ENCODE measurements at regions not wholly inside any gene's neighbourhood (a gene's known extent, or its start where the extent isn't known, plus 50 kb on each side); places are given as distances from the start of the nearest gene placed in this dataset.

DNA sequence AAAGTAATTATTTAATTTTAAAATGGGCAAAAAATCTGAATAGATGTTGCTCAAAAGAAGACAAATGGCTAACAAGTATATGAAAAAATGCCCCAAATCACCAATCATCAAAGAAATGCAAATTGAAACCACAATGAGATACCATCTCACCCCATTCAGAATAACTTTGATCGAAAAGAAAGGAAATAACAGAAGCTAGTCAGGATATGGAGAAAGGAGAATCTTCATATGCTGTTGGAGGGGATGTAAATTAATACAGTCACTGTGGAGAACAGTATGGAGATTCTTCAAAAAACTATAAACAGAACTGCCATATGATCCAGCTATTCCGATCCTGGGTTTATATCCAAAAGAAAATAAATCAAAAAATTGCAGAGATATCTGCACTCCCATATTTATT lies 418.5 kb upstream of the RGMB start:
- intact Hi-C loops (cut with DNase I, micrococcal nuclease) = no loop called here
- TF ChIP-seq, protein P1, sequence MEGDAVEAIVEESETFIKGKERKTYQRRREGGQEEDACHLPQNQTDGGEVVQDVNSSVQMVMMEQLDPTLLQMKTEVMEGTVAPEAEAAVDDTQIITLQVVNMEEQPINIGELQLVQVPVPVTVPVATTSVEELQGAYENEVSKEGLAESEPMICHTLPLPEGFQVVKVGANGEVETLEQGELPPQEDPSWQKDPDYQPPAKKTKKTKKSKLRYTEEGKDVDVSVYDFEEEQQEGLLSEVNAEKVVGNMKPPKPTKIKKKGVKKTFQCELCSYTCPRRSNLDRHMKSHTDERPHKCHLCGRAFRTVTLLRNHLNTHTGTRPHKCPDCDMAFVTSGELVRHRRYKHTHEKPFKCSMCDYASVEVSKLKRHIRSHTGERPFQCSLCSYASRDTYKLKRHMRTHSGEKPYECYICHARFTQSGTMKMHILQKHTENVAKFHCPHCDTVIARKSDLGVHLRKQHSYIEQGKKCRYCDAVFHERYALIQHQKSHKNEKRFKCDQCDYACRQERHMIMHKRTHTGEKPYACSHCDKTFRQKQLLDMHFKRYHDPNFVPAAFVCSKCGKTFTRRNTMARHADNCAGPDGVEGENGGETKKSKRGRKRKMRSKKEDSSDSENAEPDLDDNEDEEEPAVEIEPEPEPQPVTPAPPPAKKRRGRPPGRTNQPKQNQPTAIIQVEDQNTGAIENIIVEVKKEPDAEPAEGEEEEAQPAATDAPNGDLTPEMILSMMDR (IDR thresholded peaks at IDR 0.05) = no peak
- H3K4me1 ChIP-seq (ENCODE audit: low read depth) = no peaks in the 10 kb centered on the region
- no peak for ATAC-seq
- no peak overlapping the region for H3K4me3 ChIP-seq
- no peaks in the 10 kb centered on the region for H3K36me3 ChIP-seq (ENCODE audit: low read depth)
- peaks cover 12% of the 10 kb centered on the region for H3K9me3 ChIP-seq
- DNase-seq = no peak

DNA sequence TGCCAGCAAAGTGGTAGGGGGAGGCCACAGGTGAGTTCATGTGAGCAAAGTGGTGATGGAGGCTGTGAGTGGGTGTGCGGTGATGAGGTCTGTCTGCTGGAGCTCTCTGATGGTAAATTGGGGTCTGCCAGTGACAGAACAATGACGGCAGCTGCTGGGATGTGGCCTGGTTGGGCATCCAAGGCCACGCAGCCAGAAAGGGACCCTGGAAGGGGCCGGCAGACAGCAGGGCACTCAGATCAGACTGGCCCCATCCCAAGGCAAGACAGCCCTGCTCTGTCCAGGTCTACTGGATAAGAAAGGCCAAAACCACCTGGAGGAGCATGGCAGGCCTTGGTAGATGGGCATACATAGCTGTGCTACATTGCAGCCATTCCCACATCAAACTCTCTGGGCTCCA lies 412.9 kb upstream of the RGMB start:
- H3K4me3 ChIP-seq = no peak overlapping the region
- H3K9me3 ChIP-seq = peaks cover 3% of the 10 kb centered on the region
- intact Hi-C loops (cut with DNase I, micrococcal nuclease) = no loop called here
- ATAC-seq (no peak), DNase-seq (no peak)
- H3K4me1 ChIP-seq (ENCODE audit: low read depth) = no peaks in the 10 kb centered on the region
- H3K36me3 ChIP-seq (ENCODE audit: low read depth) = no peaks in the 10 kb centered on the region
- TF ChIP-seq, protein P1 (IDR thresholded peaks at IDR 0.05) = no peak

DNA sequence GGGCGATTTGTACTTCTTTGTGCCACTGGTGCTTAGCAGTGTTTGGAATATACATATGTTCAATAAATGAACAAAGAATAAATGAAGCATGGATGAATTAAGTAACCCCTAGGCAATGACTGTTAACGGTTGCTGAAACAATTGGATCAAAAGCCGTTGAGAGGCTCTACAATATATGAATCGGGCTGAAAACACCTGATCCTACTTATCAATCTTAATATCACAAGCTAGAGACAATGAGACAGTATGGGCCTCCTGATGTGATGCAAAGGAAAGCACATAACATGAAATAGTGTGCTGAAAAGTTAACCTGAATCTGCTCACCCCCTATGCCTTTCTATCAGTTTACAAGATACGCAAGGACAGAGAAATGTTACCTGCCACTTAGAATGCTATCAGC lies 410.3 kb upstream of the RGMB start:
- DNase-seq (no peak), ATAC-seq (no peak)
- Histone ChIP-seq H3K4me3 (no peak overlapping the region), H3K36me3 (ENCODE audit: low read depth) (no peaks in the 10 kb centered on the region), H3K9me3 (peaks cover 3% of the 10 kb centered on the region), H3K4me1 (ENCODE audit: low read depth) (no peaks in the 10 kb centered on the region)
- intact Hi-C loops (cut with DNase I, micrococcal nuclease) = no loop called here
- TF ChIP-seq, protein P1 (IDR thresholded peaks at IDR 0.05) = no peak

DNA sequence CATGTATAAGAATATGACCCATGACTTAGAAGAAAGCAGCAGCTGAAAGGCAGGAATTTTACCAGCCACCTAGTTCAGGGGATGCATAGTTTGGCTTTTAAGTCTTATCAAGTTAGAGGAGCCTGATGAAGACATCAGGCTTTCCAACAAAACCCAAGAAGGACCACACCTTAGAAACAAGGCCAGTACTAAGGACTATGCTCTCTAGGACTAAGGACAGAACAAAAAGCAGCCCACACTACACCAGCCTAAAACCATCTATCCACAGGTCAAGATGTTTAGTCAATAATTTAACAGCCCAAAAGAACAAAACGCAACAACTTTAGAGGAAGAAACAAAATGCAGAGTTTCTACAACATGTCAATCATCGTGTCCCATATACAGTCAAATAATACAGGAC lies 408.9 kb upstream of the RGMB start:
- no peaks in the 10 kb centered on the region for H3K4me1 ChIP-seq (ENCODE audit: low read depth)
- peak; percentile 56 for ATAC-seq

DNA sequence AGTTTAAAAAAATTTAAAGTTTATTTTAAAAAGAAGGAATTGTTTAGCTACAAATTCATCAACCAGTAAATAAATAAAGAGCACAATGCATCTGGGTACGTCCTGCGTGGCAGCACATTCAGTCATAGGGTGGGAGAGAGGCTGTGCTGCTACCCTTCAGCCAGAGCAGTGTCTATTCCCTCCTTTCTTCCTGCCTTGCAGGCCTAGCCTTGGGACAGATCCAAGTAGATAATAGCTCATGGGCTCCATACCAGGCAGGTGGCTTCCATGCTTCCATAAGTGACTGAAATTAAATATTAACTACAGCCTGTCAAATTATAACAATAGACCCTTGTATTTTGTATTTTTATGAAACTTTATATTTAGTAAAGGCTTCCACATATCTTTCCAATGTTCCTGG lies 408.3 kb upstream of the RGMB start:
- ATAC-seq = peak; percentile 96
- Histone ChIP-seq H3K4me3 (no peak overlapping the region), H3K9me3 (no peaks in the 10 kb centered on the region), H3K36me3 (ENCODE audit: low read depth) (no peaks in the 10 kb centered on the region), H3K4me1 (ENCODE audit: low read depth) (no peaks in the 10 kb centered on the region)
- DNase-seq = peak in 2 of 3 donors; percentile 31 to 57
- intact Hi-C loops (cut with DNase I, micrococcal nuclease) = no loop called here
- TF ChIP-seq, protein P1 (IDR thresholded peaks at IDR 0.05) = no peak

More for the DNA sequence above, 408.9 kb upstream of the RGMB start:
- H3K36me3 ChIP-seq (ENCODE audit: low read depth) = no peaks in the 10 kb centered on the region
- H3K4me3 ChIP-seq = no peak overlapping the region
- DNase-seq = no peak
- TF ChIP-seq, protein P1 (IDR thresholded peaks at IDR 0.05) = no peak
- H3K9me3 ChIP-seq = no peaks in the 10 kb centered on the region
- intact Hi-C loops (cut with DNase I, micrococcal nuclease) = no loop called here

DNA sequence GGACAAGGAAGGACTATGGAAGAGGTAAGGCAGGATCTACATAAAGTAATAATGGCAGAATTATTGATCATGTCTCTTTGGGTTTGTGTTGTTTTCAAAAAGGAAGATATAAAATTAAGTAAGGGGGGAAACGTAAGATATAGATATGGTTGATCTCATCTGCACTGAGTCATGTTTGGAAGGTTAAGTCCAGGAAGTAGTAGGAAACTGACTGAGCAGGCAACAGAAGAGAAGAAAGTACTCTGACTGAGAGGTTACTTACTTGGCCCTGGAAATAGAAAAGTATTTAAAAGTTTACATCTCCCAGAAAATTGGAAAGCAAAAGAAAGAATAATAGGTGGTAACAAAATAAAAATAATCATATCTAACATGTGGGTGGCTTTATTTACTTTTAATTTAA lies 405.3 kb upstream of the RGMB start:
- no peak overlapping the region for H3K4me3 ChIP-seq
- no peak for ATAC-seq
- intact Hi-C loops (cut with DNase I, micrococcal nuclease) = no loop called here
- no peaks in the 10 kb centered on the region for H3K36me3 ChIP-seq (ENCODE audit: low read depth)
- no peak for DNase-seq
- TF ChIP-seq, protein P1 (IDR thresholded peaks at IDR 0.05) = no peak
- H3K9me3 ChIP-seq = no peaks in the 10 kb centered on the region
- H3K4me1 ChIP-seq (ENCODE audit: low read depth) = no peaks in the 10 kb centered on the region
